HCT116 (cell line): ENCODE measurements at regions not wholly inside any gene's neighbourhood (a gene's known extent, or its start where the extent isn't known, plus 50 kb on each side); places are given as distances from the start of the nearest gene placed in this dataset.
"Not testable (repeated sequence)": the region's sequence is repeated elsewhere in the genome, so short reads cannot be mapped to it uniquely, and the experiment has no call there.

ENCODE experiments used
- ATAC-seq: fragments of 200-7000 bp; cut with Tn5 transposase; 2 replicates; pipeline ENCODE4 v1.9.1; 2020; ENCODE audit warnings: mild to moderate bottlenecking, moderate library complexity
- BruUV-seq: library from RNA; stranded (reverse); fragments of 400-500 nt; replicated peaks from 2 replicates; lab custom pipeline; 2021; lab: Mats Ljungman, UMichigan
- CTCF ChIA-PET: fragments of 300-600 bp; sonication (Branson Sonifier 250); formaldehyde crosslinking; loops from one replicate; lab custom pipeline; 2021; ENCODE audit warnings: antibody characterized with exemption; lab: Charles Lee
- POLR2A ChIA-PET: fragments of 300-600, 350-600 bp; sonication (Branson Sonifier 250); formaldehyde crosslinking; loops from one replicate; lab custom pipeline; 2021; ENCODE audit warnings: antibody characterized with exemption; lab: Charles Lee
- RAD21 ChIA-PET, 2 experiments: fragments of 300-600 bp; sonication (Branson Sonifier 250); formaldehyde crosslinking; loops; one replicate each; lab custom pipeline; 2023; ENCODE audit warnings: low total read pairs in 2 of 2; ENCODE audit not compliant: uncharacterized antibody in 2 of 2, unreplicated experiment in 2 of 2, low non-redundant PET in 1 of 2; lab: Charles Lee
- DNase-seq: peaks from one replicate; pipeline ENCODE4 v3.0.0-alpha.2; 2010; ENCODE audit warnings: low read depth, low spot score
- H2AFZ ChIP-seq: fragments of 200-600 bp; shearing (Covaris generic), sonication (generic); 2 replicates; pipeline ENCODE4 v1.6.1; 2017; ENCODE audit warnings: low read depth, mixed run types, mixed read lengths, antibody characterized with exemption, low read length; ENCODE audit not compliant: poor library complexity, severe bottlenecking
- H3K27ac ChIP-seq: 2 replicates; pipeline ENCODE4 v1.5.1; 2012; ENCODE audit warnings: low read depth, low read length
- H3K27me3 ChIP-seq: fragments of 200-600 bp; sonication (generic); 2 replicates; pipeline ENCODE4 v1.6.1; 2016; ENCODE audit warnings: mixed run types, low read length, mixed read lengths; ENCODE audit not compliant: insufficient read depth
- H3K36me3 ChIP-seq, 2 experiments: fragments of 200-500 bp in 1 of 2; fragments of 200-600 bp in 1 of 2; sonication (Bioruptor generic) in 1 of 2; sonication (generic) in 1 of 2; 2 replicates each; pipeline versions ENCODE4 v1.5.1 to v1.6.1; 2014 to 2016; ENCODE audit warnings: low read length in 2 of 2, inconsistent platforms in 1 of 2, mixed read lengths in 1 of 2, mixed run types in 1 of 2; ENCODE audit not compliant: insufficient read depth in 2 of 2, control insufficient read depth in 1 of 2
- H3K4me1 ChIP-seq, 2 experiments: fragments of 200-600 bp in 1 of 2; sonication (generic) in 1 of 2; 2 replicates each; pipeline versions ENCODE4 v1.5.1 to v1.6.1; 2012 to 2017; ENCODE audit warnings: low read length in 2 of 2, inconsistent platforms in 1 of 2, mild to moderate bottlenecking in 1 of 2, mixed read lengths in 1 of 2, mixed run types in 1 of 2, moderate library complexity in 1 of 2; ENCODE audit not compliant: insufficient read depth in 2 of 2, control insufficient read depth in 1 of 2
- H3K4me2 ChIP-seq: fragments of 200-600 bp; sonication (generic); 2 replicates; pipeline ENCODE4 v1.6.1; 2017; ENCODE audit warnings: mixed run types, low read length, mixed read lengths
- H3K4me3 ChIP-seq, 2 experiments: fragments of 200-600 bp in 1 of 2; sonication (generic) in 1 of 2; replicated peaks in 1 of 2; 2 replicates each; pipeline ENCODE4 v1.5.1; 2011 to 2016; ENCODE audit warnings: low read length in 2 of 2, control low read depth in 1 of 2, low read depth in 1 of 2, mild to moderate bottlenecking in 1 of 2, mixed read lengths in 1 of 2, mixed run types in 1 of 2
- H3K79me2 ChIP-seq: fragments of 200-600 bp; sonication (generic); 2 replicates; pipeline ENCODE4 v1.6.1; 2017; ENCODE audit warnings: mild to moderate bottlenecking, mixed run types, low read length, moderate library complexity, mixed read lengths; ENCODE audit not compliant: insufficient read depth
- H3K9ac ChIP-seq: fragments of 200-600 bp; sonication (generic); 2 replicates; pipeline ENCODE4 v1.6.1; 2016; ENCODE audit warnings: low read length, mixed read lengths
- H3K9me2 ChIP-seq: fragments of 200-600 bp; sonication (generic), shearing (Covaris generic); 2 replicates; pipeline ENCODE4 v1.6.1; 2017; ENCODE audit warnings: mixed run types, mild to moderate bottlenecking, moderate library complexity; ENCODE audit not compliant: insufficient read depth
- H3K9me3 ChIP-seq, 2 experiments: fragments of 200-500 bp in 1 of 2; fragments of 200-600 bp in 1 of 2; sonication (Bioruptor generic) in 1 of 2; sonication (generic) in 1 of 2; 2 replicates each; pipeline ENCODE4 v1.6.1; 2014 to 2017; ENCODE audit warnings: low read length in 2 of 2, mixed read lengths in 2 of 2, inconsistent platforms in 1 of 2, low read depth in 1 of 2, mild to moderate bottlenecking in 1 of 2, mixed run types in 1 of 2, moderate library complexity in 1 of 2; ENCODE audit not compliant: control insufficient read depth in 1 of 2, insufficient read depth in 1 of 2
- H4K20me1 ChIP-seq: fragments of 200-600 bp; sonication (generic), shearing (Covaris generic); 2 replicates; pipeline ENCODE4 v1.6.1; 2017; ENCODE audit warnings: mixed run types, mild to moderate bottlenecking, moderate library complexity; ENCODE audit not compliant: insufficient read depth
- intact Hi-C: fragments of 100-400 bp; cut with micrococcal nuclease; formaldehyde crosslinking; loops from 2 replicates; pipeline ENCODE4 v1.10.0; 2022

GRCh38 chr21:6436971-6437833, 4084.2 kb upstream of the TPTE start:
- BruUV-seq, CTCF ChIA-PET, ATAC-seq, H3K27me3 ChIP-seq, intact Hi-C loops, H3K9me2 ChIP-seq, H2AFZ ChIP-seq, H4K20me1 ChIP-seq, H3K4me1 ChIP-seq, RAD21 ChIA-PET, H3K79me2 ChIP-seq, H3K9me3 ChIP-seq, POLR2A ChIA-PET, H3K4me3 ChIP-seq, H3K4me2 ChIP-seq, H3K36me3 ChIP-seq, DNase-seq, H3K9ac ChIP-seq, H3K27ac ChIP-seq: not testable (repeated sequence)

- POLR2A ChIA-PET, H3K9ac ChIP-seq, H3K9me2 ChIP-seq, H3K4me2 ChIP-seq, H3K27ac ChIP-seq, H3K4me1 ChIP-seq, H3K27me3 ChIP-seq, H3K4me3 ChIP-seq, H3K36me3 ChIP-seq, H4K20me1 ChIP-seq, H3K9me3 ChIP-seq, intact Hi-C loops, BruUV-seq, H2AFZ ChIP-seq, CTCF ChIA-PET, ATAC-seq, DNase-seq, RAD21 ChIA-PET, H3K79me2 ChIP-seq: not testable (repeated sequence)
These were observed 4083.6 kb upstream of the TPTE start for GRCh38 chr21:6437834-6438187.

- DNase-seq, result not testable (repeated sequence)
These were observed 4082.3 kb upstream of the TPTE start for GRCh38 chr21:6439058-6439457.

GRCh38 chr21:6454648-6455340, 4066.6 kb upstream of the TPTE start:
- H3K36me3 ChIP-seq, H3K4me3 ChIP-seq, ATAC-seq, H3K4me2 ChIP-seq, CTCF ChIA-PET, H3K27ac ChIP-seq, BruUV-seq, DNase-seq, H3K9ac ChIP-seq, H3K79me2 ChIP-seq, intact Hi-C loops, RAD21 ChIA-PET, H3K27me3 ChIP-seq, H4K20me1 ChIP-seq, H3K9me3 ChIP-seq, H2AFZ ChIP-seq, POLR2A ChIA-PET, H3K9me2 ChIP-seq, H3K4me1 ChIP-seq: not testable (repeated sequence)

More at GRCh38 chr21:6439058-6439457, 4082.3 kb upstream of the TPTE start:
- H3K9me2 ChIP-seq, H3K4me3 ChIP-seq, H3K27ac ChIP-seq, H3K79me2 ChIP-seq, H3K9me3 ChIP-seq, POLR2A ChIA-PET, H3K36me3 ChIP-seq, H3K4me2 ChIP-seq, BruUV-seq, RAD21 ChIA-PET, intact Hi-C loops, ATAC-seq, CTCF ChIA-PET, H3K4me1 ChIP-seq, H3K9ac ChIP-seq, H2AFZ ChIP-seq, H3K27me3 ChIP-seq, H4K20me1 ChIP-seq: not testable (repeated sequence)
